Keratinocyte (primary cell): ENCODE measurements at regions not wholly inside any gene's neighbourhood (a gene's known extent, or its start where the extent isn't known, plus 50 kb on each side); places are given as distances from the start of the nearest gene placed in this dataset.

ENCODE experiments used
- DNase-seq: peaks from one replicate; pipeline ENCODE4 v3.0.0-alpha.2; 2011; ENCODE audit warnings: low read depth, missing footprints, low spot score
- FAIRE-seq: peaks from 2 replicates; lab custom pipeline; 2011; peaks lifted over from hg19 to GRCh38; lab: Jason Lieb, UNC
- H2AFZ ChIP-seq: 2 replicates; pipeline ENCODE4 v1.6.0; 2012; ENCODE audit warnings: low read length, control low read depth, inconsistent platforms; ENCODE audit not compliant: control insufficient read depth
- H3K27ac ChIP-seq: 2 replicates; pipeline ENCODE4 v1.5.1; 2011; ENCODE audit warnings: low read length; ENCODE audit not compliant: control insufficient read depth, insufficient read depth
- H3K27me3 ChIP-seq: 3 replicates; pipeline ENCODE4 v1.6.0; 2011; ENCODE audit warnings: low read length; ENCODE audit not compliant: control insufficient read depth, insufficient read depth; ENCODE audit errors: extremely low read depth
- H3K36me3 ChIP-seq, 2 experiments: 2 replicates in 1 of 2; 3 replicates in 1 of 2; pipeline ENCODE4 v1.5.1; 2011; ENCODE audit warnings: low read length in 2 of 2, mild to moderate bottlenecking in 1 of 2; ENCODE audit not compliant: control insufficient read depth in 2 of 2, insufficient read depth in 2 of 2; ENCODE audit errors: extremely low read depth in 1 of 2
- H3K4me1 ChIP-seq: 3 replicates; pipeline ENCODE4 v1.5.1; 2011; ENCODE audit warnings: low read length; ENCODE audit not compliant: control insufficient read depth, insufficient read depth; ENCODE audit errors: extremely low read depth
- H3K4me2 ChIP-seq: 3 replicates; pipeline ENCODE4 v1.6.0; 2011; ENCODE audit warnings: low read depth, low read length; ENCODE audit not compliant: control insufficient read depth, insufficient read depth; ENCODE audit errors: extremely low read depth
- H3K4me3 ChIP-seq, 3 experiments: fragments of 200-600 bp in 1 of 3; sonication (generic) in 1 of 3; 2 replicates in 2 of 3; 3 replicates in 1 of 3; pipeline ENCODE4 v1.5.1; 2011 to 2016; ENCODE audit warnings: low read length in 3 of 3, mild to moderate bottlenecking in 3 of 3, control low read depth in 2 of 3, inconsistent platforms in 1 of 3, low read depth in 1 of 3, mixed read lengths in 1 of 3, mixed run types in 1 of 3, moderate library complexity in 1 of 3; ENCODE audit not compliant: control insufficient read depth in 2 of 3, insufficient read depth in 2 of 3; ENCODE audit errors: extremely low read depth in 1 of 3
- H3K79me2 ChIP-seq: 2 replicates; pipeline ENCODE4 v1.6.0; 2012; ENCODE audit warnings: low read length; ENCODE audit not compliant: control insufficient read depth, insufficient read depth
- H3K9ac ChIP-seq: 3 replicates; pipeline ENCODE4 v1.6.0; 2011; ENCODE audit warnings: low read length; ENCODE audit not compliant: control insufficient read depth, insufficient read depth; ENCODE audit errors: extremely low read depth
- H3K9me1 ChIP-seq: 3 replicates; pipeline ENCODE4 v1.6.0; 2011; ENCODE audit warnings: low read length; ENCODE audit not compliant: control insufficient read depth, insufficient read depth; ENCODE audit errors: extremely low read depth
- H3K9me3 ChIP-seq: 2 replicates; pipeline ENCODE4 v1.5.1; 2012; ENCODE audit warnings: low read depth, low read length; ENCODE audit not compliant: control insufficient read depth
- H4K20me1 ChIP-seq: 3 replicates; pipeline ENCODE4 v1.6.0; 2011; ENCODE audit warnings: low read length; ENCODE audit not compliant: control insufficient read depth, insufficient read depth; ENCODE audit errors: extremely low read depth
- EZH2 ChIP-seq: IDR thresholded peaks from one replicate; pipeline ENCODE4 v1.6.1; 2012; ENCODE audit warnings: inconsistent platforms, mild to moderate bottlenecking, low read length, moderate library complexity
- dilution Hi-C: fragments of 300-500 bp; cut with MboI; formaldehyde crosslinking; loops from one replicate; pipeline ENCODE4 v1.7.0; 2020; ENCODE audit warnings: low sequenced_read_pairs; ENCODE audit not compliant: extremely low pct_ligation_motif_present
- TF ChIP-seq, protein P1 (sequence below), 3 experiments: IDR thresholded peaks in 1 of 3; conservative IDR thresholded peaks in 1 of 3; optimal IDR thresholded peaks in 1 of 3; 2 replicates in 2 of 3; 3 replicates in 1 of 3; pipeline versions ENCODE3 to v1.5.1; 2011; ENCODE audit warnings: low read length in 3 of 3, mild to moderate bottlenecking in 3 of 3, moderate library complexity in 2 of 3, control low read depth in 1 of 3, inconsistent platforms in 1 of 3; ENCODE audit not compliant: insufficient read depth in 2 of 3; ENCODE audit errors: extremely low read depth in 1 of 3

- DNase-seq (no peak), FAIRE-seq (no peak)
- dilution Hi-C loops, result no loop called here
- Histone ChIP-seq H3K27me3 (no peaks in the 10 kb centered on the region), H3K9me3 (no peaks in the 10 kb centered on the region), H2AFZ (no peak overlapping the region), H3K36me3 (no peaks in the 10 kb centered on the region), H3K9me1 (no peaks in the 10 kb centered on the region), H3K4me3 (no peak overlapping the region), H4K20me1 (no peaks in the 10 kb centered on the region), H3K27ac (no peak overlapping the region), H3K9ac (no peak overlapping the region), H3K79me2 (no peaks in the 10 kb centered on the region), H3K4me1 (peaks cover 13% of the 10 kb centered on the region), H3K4me2 (no peak overlapping the region)
- TF ChIP-seq, protein P1, sequence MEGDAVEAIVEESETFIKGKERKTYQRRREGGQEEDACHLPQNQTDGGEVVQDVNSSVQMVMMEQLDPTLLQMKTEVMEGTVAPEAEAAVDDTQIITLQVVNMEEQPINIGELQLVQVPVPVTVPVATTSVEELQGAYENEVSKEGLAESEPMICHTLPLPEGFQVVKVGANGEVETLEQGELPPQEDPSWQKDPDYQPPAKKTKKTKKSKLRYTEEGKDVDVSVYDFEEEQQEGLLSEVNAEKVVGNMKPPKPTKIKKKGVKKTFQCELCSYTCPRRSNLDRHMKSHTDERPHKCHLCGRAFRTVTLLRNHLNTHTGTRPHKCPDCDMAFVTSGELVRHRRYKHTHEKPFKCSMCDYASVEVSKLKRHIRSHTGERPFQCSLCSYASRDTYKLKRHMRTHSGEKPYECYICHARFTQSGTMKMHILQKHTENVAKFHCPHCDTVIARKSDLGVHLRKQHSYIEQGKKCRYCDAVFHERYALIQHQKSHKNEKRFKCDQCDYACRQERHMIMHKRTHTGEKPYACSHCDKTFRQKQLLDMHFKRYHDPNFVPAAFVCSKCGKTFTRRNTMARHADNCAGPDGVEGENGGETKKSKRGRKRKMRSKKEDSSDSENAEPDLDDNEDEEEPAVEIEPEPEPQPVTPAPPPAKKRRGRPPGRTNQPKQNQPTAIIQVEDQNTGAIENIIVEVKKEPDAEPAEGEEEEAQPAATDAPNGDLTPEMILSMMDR (optimal IDR thresholded peaks at IDR 0.05 in 1 of 3, IDR thresholded peaks at IDR 0.05 in 1 of 3, conservative IDR thresholded peaks at IDR 0.05 in 1 of 3; ENCODE audit: extremely low read depth in 1 of 3, insufficient read depth in 2 of 3, low read length in 3 of 3), result no peak
- TF ChIP-seq EZH2, result no peak
Measured at GRCh38 chr21:35637431-35637830, 422.9 kb downstream of the SETD4 start.

DNA sequence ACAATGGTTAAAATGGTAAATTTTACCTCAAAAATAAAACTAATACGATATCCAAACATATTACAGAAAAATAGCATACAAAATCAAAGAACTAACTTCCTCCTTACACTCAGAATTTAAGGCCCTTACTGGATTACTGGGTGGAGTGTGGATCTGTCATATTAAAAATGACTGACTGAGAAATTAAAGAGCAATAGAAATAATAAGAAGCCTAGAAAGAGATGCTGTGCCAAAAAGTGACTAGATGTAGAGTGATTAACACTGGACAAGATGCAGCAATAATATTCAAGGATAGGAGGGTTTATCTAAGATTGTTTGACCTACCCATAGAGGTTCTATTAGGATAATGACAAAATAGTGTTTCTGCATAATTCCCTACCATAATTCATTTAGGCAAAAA is 424.3 kb downstream of the SETD4 start:
- TF ChIP-seq, protein P1 (optimal IDR thresholded peaks at IDR 0.05 in 1 of 3, IDR thresholded peaks at IDR 0.05 in 1 of 3, conservative IDR thresholded peaks at IDR 0.05 in 1 of 3; ENCODE audit: extremely low read depth in 1 of 3, insufficient read depth in 2 of 3, low read length in 3 of 3), result no peak
- TF ChIP-seq EZH2, result no peak
- Histone ChIP-seq H3K4me1 (peaks cover 13% of the 10 kb centered on the region), H3K27ac (no peak overlapping the region), H3K9ac (no peak overlapping the region), H2AFZ (no peak overlapping the region), H3K9me1 (no peaks in the 10 kb centered on the region), H3K9me3 (no peaks in the 10 kb centered on the region), H3K36me3 (no peaks in the 10 kb centered on the region), H3K79me2 (no peaks in the 10 kb centered on the region), H3K4me2 (no peak overlapping the region), H3K27me3 (no peaks in the 10 kb centered on the region), H3K4me3 (no peak overlapping the region), H4K20me1 (no peaks in the 10 kb centered on the region)
- dilution Hi-C loops, result no loop called here
- no peak for DNase-seq
- FAIRE-seq, result no peak
